Epidermal melanocyte (primary cell): ENCODE measurements at regions not wholly inside any gene's neighbourhood (a gene's known extent, or its start where the extent isn't known, plus 50 kb on each side); places are given as distances from the start of the nearest gene placed in this dataset.
"Not testable (repeated sequence)": the region's sequence is repeated elsewhere in the genome, so short reads cannot be mapped to it uniquely, and the experiment has no call there.

ENCODE experiments used
- DNase-seq: peaks from one replicate; pipeline ENCODE4 v3.0.0; 2011; ENCODE audit warnings: low spot score; ENCODE audit not compliant: insufficient read length

- DNase-seq = no peak
These were observed 805.4 kb upstream of the GALNTL6 start for GRCh38 chr4:171007618-171008390.

- DNase-seq = no peak
These were observed 811.0 kb upstream of the GALNTL6 start for GRCh38 chr4:171002246-171002645.

- DNase-seq = peak; percentile 24
These were observed 822.1 kb upstream of the GALNTL6 start for GRCh38 chr4:170990989-170991589.

GRCh38 chr4:170988446-170988845, 824.8 kb upstream of the GALNTL6 start:
- DNase-seq = no peak

- no peak for DNase-seq
These were observed 833.5 kb upstream of the GALNTL6 start for GRCh38 chr4:170979736-170980135.

- DNase-seq = no peak
These were observed 834.2 kb upstream of the GALNTL6 start for GRCh38 chr4:170978990-170979389.

- DNase-seq = no peak
These were observed 859.3 kb upstream of the AADAT start for GRCh38 chr4:170949084-170949483.

GRCh38 chr4:170940043-170940724, 850.4 kb upstream of the AADAT start:
- DNase-seq = no peak

GRCh38 chr4:170938588-170938987, 848.8 kb upstream of the AADAT start:
- DNase-seq = no peak

- no peak for DNase-seq
These were observed 841.6 kb upstream of the AADAT start for GRCh38 chr4:170931321-170931720.

GRCh38 chr4:170888660-170889059, 798.9 kb upstream of the AADAT start:
- DNase-seq = no peak

GRCh38 chr4:170887396-170887795, 797.6 kb upstream of the AADAT start:
- DNase-seq = no peak

GRCh38 chr4:170884969-170885570, 795.3 kb upstream of the AADAT start:
- no peak for DNase-seq

GRCh38 chr4:170881646-170882045, 791.9 kb upstream of the AADAT start:
- DNase-seq = not testable (repeated sequence)

- no peak for DNase-seq
These were observed 786.1 kb upstream of the AADAT start for GRCh38 chr4:170875868-170876267.

GRCh38 chr4:170872794-170873193, 783.0 kb upstream of the AADAT start:
- no peak for DNase-seq

- no peak for DNase-seq
These were observed 778.4 kb upstream of the AADAT start for GRCh38 chr4:170868170-170868569.

GRCh38 chr4:170854097-170854496, 764.3 kb upstream of the AADAT start:
- DNase-seq = no peak

- DNase-seq = peak; percentile 16
These were observed 763.8 kb upstream of the AADAT start for GRCh38 chr4:170853422-170854021.

- DNase-seq = no peak
These were observed 760.2 kb upstream of the AADAT start for GRCh38 chr4:170849969-170850368.

- no peak for DNase-seq
These were observed 738.0 kb upstream of the AADAT start for GRCh38 chr4:170827562-170828274.
